ENCODE measurements at regions not wholly inside any gene's neighbourhood (a gene's known extent, or its start where the extent isn't known, plus 50 kb on each side); places are given as distances from the start of the nearest gene placed in this dataset.
"Not testable (repeated sequence)": the region's sequence is repeated elsewhere in the genome, so short reads cannot be mapped to it uniquely, and the experiment has no call there.

GRCh38 chr4:162782778-162783525 lies 383.7 kb downstream of the NAF1 start:
- Histone ChIP-seq H3K27ac (no peak overlapping the region), H3K9me3 (ENCODE audit: low read depth, low read length) (no peaks in the 10 kb centered on the region), H3K36me3 (ENCODE audit: insufficient read depth, low read length) (no peaks in the 10 kb centered on the region), H3K9ac (ENCODE audit: insufficient read length) (no peak overlapping the region), H3K4me3 (no peak overlapping the region)
- no peak for TF ChIP-seq EZH2 (IDR thresholded peaks at IDR 0.05)
- no peak for TF ChIP-seq POLR2AphosphoS5 (IDR thresholded peaks at IDR 0.05; ENCODE audit: borderline replicate concordance, low read depth, low read length)
- TF ChIP-seq FOXP2 (optimal IDR thresholded peaks at IDR 0.05; ENCODE audit: control extremely low read depth, extremely low read length, insufficient read depth) = no peak
- no peak for DNase-seq (ENCODE audit: low read depth, low spot score)

GRCh38 chr4:162782096-162782777 lies 384.5 kb downstream of the NAF1 start:
- H3K27ac ChIP-seq = no peak overlapping the region
- no peak overlapping the region for H3K4me3 ChIP-seq
- no peak overlapping the region for H3K9ac ChIP-seq (ENCODE audit: insufficient read length)
- H3K9me3 ChIP-seq (ENCODE audit: low read depth, low read length) = no peaks in the 10 kb centered on the region
- peak; percentile 18 for DNase-seq (ENCODE audit: low read depth, low spot score)
- no peaks in the 10 kb centered on the region for H3K36me3 ChIP-seq (ENCODE audit: insufficient read depth, low read length)
- TF ChIP-seq FOXP2 (optimal IDR thresholded peaks at IDR 0.05; ENCODE audit: control extremely low read depth, extremely low read length, insufficient read depth) (no peak), POLR2AphosphoS5 (IDR thresholded peaks at IDR 0.05; ENCODE audit: borderline replicate concordance, low read depth, low read length) (no peak), EZH2 (IDR thresholded peaks at IDR 0.05) (no peak)

- no peak for TF ChIP-seq POLR2AphosphoS5 (IDR thresholded peaks at IDR 0.05; ENCODE audit: borderline replicate concordance, low read depth, low read length)
- TF ChIP-seq EZH2 (IDR thresholded peaks at IDR 0.05) = no peak
- no peak for TF ChIP-seq FOXP2 (optimal IDR thresholded peaks at IDR 0.05; ENCODE audit: control extremely low read depth, extremely low read length, insufficient read depth)
- H3K4me3 ChIP-seq = no peak overlapping the region
- no peaks in the 10 kb centered on the region for H3K36me3 ChIP-seq (ENCODE audit: insufficient read depth, low read length)
- no peak overlapping the region for H3K27ac ChIP-seq
- DNase-seq (ENCODE audit: low read depth, low spot score) = no peak
- H3K9ac ChIP-seq (ENCODE audit: insufficient read length) = no peak overlapping the region
- H3K9me3 ChIP-seq (ENCODE audit: low read depth, low read length) = no peaks in the 10 kb centered on the region
Observed at GRCh38 chr4:162770761-162771490, 395.8 kb downstream of the NAF1 start.

GRCh38 chr4:162767083-162767482 lies 399.6 kb downstream of the NAF1 start:
- no peaks in the 10 kb centered on the region for H3K9me3 ChIP-seq (ENCODE audit: low read depth, low read length)
- H3K36me3 ChIP-seq (ENCODE audit: insufficient read depth, low read length) = no peaks in the 10 kb centered on the region
- no peak overlapping the region for H3K27ac ChIP-seq
- H3K4me3 ChIP-seq = no peak overlapping the region
- TF ChIP-seq POLR2AphosphoS5 (IDR thresholded peaks at IDR 0.05; ENCODE audit: borderline replicate concordance, low read depth, low read length) (no peak), FOXP2 (optimal IDR thresholded peaks at IDR 0.05; ENCODE audit: control extremely low read depth, extremely low read length, insufficient read depth) (no peak), EZH2 (IDR thresholded peaks at IDR 0.05) (no peak)
- no peak overlapping the region for H3K9ac ChIP-seq (ENCODE audit: insufficient read length)
- no peak for DNase-seq (ENCODE audit: low read depth, low spot score)

- Histone ChIP-seq H3K36me3 (ENCODE audit: insufficient read depth, low read length) (no peaks in the 10 kb centered on the region), H3K9me3 (ENCODE audit: low read depth, low read length) (no peaks in the 10 kb centered on the region), H3K4me3 (no peak overlapping the region), H3K27ac (no peak overlapping the region), H3K9ac (ENCODE audit: insufficient read length) (no peak overlapping the region)
- no peak for DNase-seq (ENCODE audit: low read depth, low spot score)
- TF ChIP-seq EZH2 (IDR thresholded peaks at IDR 0.05) (no peak), POLR2AphosphoS5 (IDR thresholded peaks at IDR 0.05; ENCODE audit: borderline replicate concordance, low read depth, low read length) (no peak), FOXP2 (optimal IDR thresholded peaks at IDR 0.05; ENCODE audit: control extremely low read depth, extremely low read length, insufficient read depth) (no peak)
Observed at GRCh38 chr4:162761965-162762364, 404.7 kb downstream of the NAF1 start.

GRCh38 chr4:162740228-162740627 lies 426.5 kb downstream of the NAF1 start:
- DNase-seq (ENCODE audit: low read depth, low spot score); H3K9me3 ChIP-seq (ENCODE audit: low read depth, low read length); H3K4me3 ChIP-seq; H3K9ac ChIP-seq (ENCODE audit: insufficient read length); H3K27ac ChIP-seq; H3K36me3 ChIP-seq (ENCODE audit: insufficient read depth, low read length): not testable (repeated sequence)

GRCh38 chr4:162739596-162739995 lies 427.1 kb downstream of the NAF1 start:
- not testable (repeated sequence) for H3K9me3 ChIP-seq (ENCODE audit: low read depth, low read length); H3K9ac ChIP-seq (ENCODE audit: insufficient read length); H3K4me3 ChIP-seq; H3K27ac ChIP-seq; H3K36me3 ChIP-seq (ENCODE audit: insufficient read depth, low read length); DNase-seq (ENCODE audit: low read depth, low spot score)

GRCh38 chr4:162732876-162733275 lies 433.8 kb downstream of the NAF1 start:
- no peak overlapping the region for H3K27ac ChIP-seq
- TF ChIP-seq FOXP2 (optimal IDR thresholded peaks at IDR 0.05; ENCODE audit: control extremely low read depth, extremely low read length, insufficient read depth) (no peak), EZH2 (IDR thresholded peaks at IDR 0.05) (no peak), POLR2AphosphoS5 (IDR thresholded peaks at IDR 0.05; ENCODE audit: borderline replicate concordance, low read depth, low read length) (no peak)
- H3K4me3 ChIP-seq = no peak overlapping the region
- no peaks in the 10 kb centered on the region for H3K9me3 ChIP-seq (ENCODE audit: low read depth, low read length)
- H3K36me3 ChIP-seq (ENCODE audit: insufficient read depth, low read length) = no peaks in the 10 kb centered on the region
- no peak overlapping the region for H3K9ac ChIP-seq (ENCODE audit: insufficient read length)
- DNase-seq (ENCODE audit: low read depth, low spot score) = no peak

Measured in SK-N-MC (cell line).